ENCODE measurements at regions not wholly inside any gene's neighbourhood (a gene's known extent, or its start where the extent isn't known, plus 50 kb on each side); places are given as distances from the start of the nearest gene placed in this dataset.

DNA sequence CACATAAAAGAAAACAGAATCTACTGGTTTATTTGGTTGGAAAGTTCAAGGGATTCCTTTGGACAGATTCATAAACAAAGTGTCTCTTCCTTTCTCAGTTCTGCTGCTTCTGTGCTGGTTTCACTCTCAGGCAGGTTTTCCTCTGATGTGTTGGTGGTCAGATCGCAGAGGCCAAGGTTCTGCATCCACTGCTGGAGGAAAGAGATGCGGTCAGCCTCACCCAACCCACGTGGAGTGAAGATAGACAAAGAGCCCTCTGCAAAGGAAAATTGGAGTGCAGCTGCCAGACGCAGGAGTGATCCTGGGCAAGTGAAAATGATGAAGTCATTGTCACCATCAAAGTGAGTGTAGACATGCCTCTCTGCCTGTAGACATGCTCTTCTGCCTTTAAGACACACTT is 352.0 kb downstream of the TSHZ3 start:
- H2AK5ac ChIP-seq (ENCODE audit: low read depth, low read length): no peak overlapping the region
- ChIA-PET POLR2A (ENCODE audit: partially characterized antibody) (no interaction called here), CTCF (ENCODE audit: partially characterized antibody) (no interaction called here)
- H2BK20ac ChIP-seq (ENCODE audit: low read length): no peak overlapping the region
- H3K23me2 ChIP-seq (ENCODE audit: low read depth, low read length): no peaks in the 10 kb centered on the region
- no peak overlapping the region for H3K9ac ChIP-seq (replicated peaks in 1 of 4; ENCODE audit: extremely low read depth in 1 of 4, low read depth in 3 of 4, low read length in 3 of 4)
- H2BK15ac ChIP-seq (ENCODE audit: low read length): no peak overlapping the region
- no peak overlapping the region for H3K23ac ChIP-seq (ENCODE audit: insufficient read length)
- H3K9me3 ChIP-seq (ENCODE audit: insufficient read depth in 2 of 2, low read depth in 1 of 2, low read length in 1 of 2): no peaks in the 10 kb centered on the region
- H2AFZ ChIP-seq (ENCODE audit: low read length): no peak overlapping the region
- no peak for FAIRE-seq
- H3K27ac ChIP-seq (ENCODE audit: low read depth, low read length): no peak overlapping the region
- H4K91ac ChIP-seq (replicated peaks; ENCODE audit: insufficient read length, low read length): no peak overlapping the region
- no peak for DNase-seq (ENCODE audit: low read depth in 1 of 2, low spot score in 2 of 2)
- no peaks in the 10 kb centered on the region for H3K79me1 ChIP-seq (ENCODE audit: low read depth, low read length)
- no peak overlapping the region for H2BK120ac ChIP-seq (replicated peaks; ENCODE audit: low read depth, low read length)
- no peak overlapping the region for H2BK5ac ChIP-seq (ENCODE audit: low read depth, low read length)
- H4K8ac ChIP-seq (ENCODE audit: extremely low read depth, insufficient read depth, low read length): no peak overlapping the region
- no peaks in the 10 kb centered on the region for H4K20me1 ChIP-seq (replicated peaks in 1 of 2; ENCODE audit: control insufficient read depth in 1 of 2, insufficient read depth in 2 of 2, low read length in 2 of 2)
- no peak overlapping the region for H3K4me2 ChIP-seq (ENCODE audit: insufficient read depth in 1 of 2, low read depth in 2 of 2, low read length in 2 of 2)
- no peak overlapping the region for H3K14ac ChIP-seq (ENCODE audit: insufficient read length)
- no peak overlapping the region for H3K18ac ChIP-seq (ENCODE audit: extremely low read depth, low read length)
- H3K4ac ChIP-seq (replicated peaks; ENCODE audit: insufficient read length, low read depth, low read length): no peak overlapping the region
- no peaks in the 10 kb centered on the region for H3K79me2 ChIP-seq (ENCODE audit: control insufficient read depth in 1 of 2, insufficient read depth in 2 of 2, low read length in 2 of 2)
- no peak overlapping the region for H2BK12ac ChIP-seq (ENCODE audit: low read depth, low read length)
- no peak overlapping the region for H3K4me3 ChIP-seq (ENCODE audit: extremely low read depth in 1 of 4, insufficient read depth in 2 of 4, low read depth in 3 of 4, low read length in 4 of 4)
- H3K4me1 ChIP-seq (replicated peaks in 1 of 4; ENCODE audit: control insufficient read depth in 3 of 4, insufficient read depth in 4 of 4, low read length in 3 of 4): no peaks in the 10 kb centered on the region
- H4K5ac ChIP-seq (ENCODE audit: insufficient read length, low read depth, low read length): no peak overlapping the region
- H3K56ac ChIP-seq (replicated peaks; ENCODE audit: insufficient read length, low read depth, low read length): no peak overlapping the region
- H3K27me3 ChIP-seq (replicated peaks in 1 of 4; ENCODE audit: control insufficient read depth in 3 of 4, extremely low read depth in 1 of 4, insufficient read depth in 3 of 4, low read length in 3 of 4): no peaks in the 10 kb centered on the region
- WGBS, 2 experiments (ENCODE audit: extremely low coverage in 1 of 2, insufficient coverage in 1 of 2, insufficient read length in 1 of 2, insufficient replicate concordance in 2 of 2, low coverage in 1 of 2, low lambda C conversion rate in 2 of 2, missing lambda C conversion rate in 1 of 2): 75% methylated on average over 4 of the region's 4 CpGs; no CpG with 5 or more reads in 1 of the 2 experiments
- H3K36me3 ChIP-seq (ENCODE audit: control insufficient read depth in 2 of 4, insufficient read depth in 4 of 4, low read length in 3 of 4): no peaks in the 10 kb centered on the region
- TF ChIP-seq ASH2L (IDR thresholded peaks at IDR 0.05; ENCODE audit: low read length) (no peak), SRF (IDR thresholded peaks at IDR 0.05; ENCODE audit: low read depth, low read length) (no peak), ZNF274 (IDR thresholded peaks at IDR 0.05; ENCODE audit: borderline replicate concordance, extremely low read depth, low read length) (no peak), NANOG (IDR thresholded peaks at IDR 0.05; ENCODE audit: insufficient read depth, low read depth, low read length, poor library complexity, severe bottlenecking) (no peak), YY1 (IDR thresholded peaks at IDR 0.05; ENCODE audit: low read depth, low read length) (no peak), MAFK (IDR thresholded peaks at IDR 0.05; ENCODE audit: low read depth, low read length) (no peak), CBX5 (IDR thresholded peaks at IDR 0.05; ENCODE audit: low read depth, low read length) (no peak), JUN (IDR thresholded peaks at IDR 0.05; ENCODE audit: low read depth, low read length) (no peak), GABPA (IDR thresholded peaks at IDR 0.05; ENCODE audit: borderline replicate concordance, insufficient read depth, low read length) (no peak), EZH2 (IDR thresholded peaks at IDR 0.05; ENCODE audit: low read depth, low read length, severe bottlenecking) (no peak)
- TF ChIP-seq, protein P1, sequence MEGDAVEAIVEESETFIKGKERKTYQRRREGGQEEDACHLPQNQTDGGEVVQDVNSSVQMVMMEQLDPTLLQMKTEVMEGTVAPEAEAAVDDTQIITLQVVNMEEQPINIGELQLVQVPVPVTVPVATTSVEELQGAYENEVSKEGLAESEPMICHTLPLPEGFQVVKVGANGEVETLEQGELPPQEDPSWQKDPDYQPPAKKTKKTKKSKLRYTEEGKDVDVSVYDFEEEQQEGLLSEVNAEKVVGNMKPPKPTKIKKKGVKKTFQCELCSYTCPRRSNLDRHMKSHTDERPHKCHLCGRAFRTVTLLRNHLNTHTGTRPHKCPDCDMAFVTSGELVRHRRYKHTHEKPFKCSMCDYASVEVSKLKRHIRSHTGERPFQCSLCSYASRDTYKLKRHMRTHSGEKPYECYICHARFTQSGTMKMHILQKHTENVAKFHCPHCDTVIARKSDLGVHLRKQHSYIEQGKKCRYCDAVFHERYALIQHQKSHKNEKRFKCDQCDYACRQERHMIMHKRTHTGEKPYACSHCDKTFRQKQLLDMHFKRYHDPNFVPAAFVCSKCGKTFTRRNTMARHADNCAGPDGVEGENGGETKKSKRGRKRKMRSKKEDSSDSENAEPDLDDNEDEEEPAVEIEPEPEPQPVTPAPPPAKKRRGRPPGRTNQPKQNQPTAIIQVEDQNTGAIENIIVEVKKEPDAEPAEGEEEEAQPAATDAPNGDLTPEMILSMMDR (IDR thresholded peaks at IDR 0.05; ENCODE audit: control extremely low read depth in 1 of 3, insufficient read depth in 1 of 3, low read depth in 1 of 3, low read length in 3 of 3): no peak
- TF ChIP-seq, protein P2, sequence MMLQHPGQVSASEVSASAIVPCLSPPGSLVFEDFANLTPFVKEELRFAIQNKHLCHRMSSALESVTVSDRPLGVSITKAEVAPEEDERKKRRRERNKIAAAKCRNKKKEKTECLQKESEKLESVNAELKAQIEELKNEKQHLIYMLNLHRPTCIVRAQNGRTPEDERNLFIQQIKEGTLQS (IDR thresholded peaks at IDR 0.05; ENCODE audit: insufficient read depth, low read depth, low read length): no peak
